Transverse colon (tissue), 4 donors: ENCODE measurements at regions not wholly inside any gene's neighbourhood (a gene's known extent, or its start where the extent isn't known, plus 50 kb on each side); places are given as distances from the start of the nearest gene placed in this dataset.

Experiments
- CTCF ChIP-seq, 5 experiments: fragments of 200-600 bp in 3 of 5; fragments of 450-650 bp in 2 of 5; sonication (generic) in 3 of 5; IDR thresholded peaks; 1 replicate in 2 of 5; 2 replicates in 3 of 5; pipeline ENCODE4 v1.5.1; 2016 to 2017; ENCODE audit warnings: antibody characterized with exemption in 5 of 5, inconsistent platforms in 3 of 5, mild to moderate bottlenecking in 2 of 5, moderate library complexity in 1 of 5
- EP300 ChIP-seq: sonication (generic); formaldehyde crosslinking; IDR thresholded peaks from one replicate; pipeline ENCODE4 v1.6.1; 2017; ENCODE audit warnings: antibody characterized with exemption, low read depth
- POLR2A ChIP-seq: fragments of 450-650 bp; IDR thresholded peaks from one replicate; pipeline ENCODE4 v1.6.1; 2016; ENCODE audit warnings: antibody characterized with exemption, mild to moderate bottlenecking, moderate library complexity
- POLR2AphosphoS5 ChIP-seq, 3 donors: sonication (generic); formaldehyde crosslinking; IDR thresholded peaks; one replicate each; pipeline ENCODE4 v1.6.1; 2016; ENCODE audit warnings: antibody characterized with exemption in 3 of 3

GRCh38 chr21:22235866-22236590 is 1237.8 kb downstream of the NCAM2 start:
- no peak for TF ChIP-seq CTCF (IDR thresholded peaks at IDR 0.05)
- no peak for TF ChIP-seq POLR2A
- TF ChIP-seq POLR2AphosphoS5 (IDR thresholded peaks at IDR 0.05): no peak
- no peak for TF ChIP-seq EP300
